Thyroid gland (tissue), 4 donors: ENCODE measurements at regions not wholly inside any gene's neighbourhood (a gene's known extent, or its start where the extent isn't known, plus 50 kb on each side); places are given as distances from the start of the nearest gene placed in this dataset.

ENCODE experiments used
- POLR2A ChIP-seq, 2 donors: fragments of 450-650 bp; IDR thresholded peaks; one replicate each; pipeline ENCODE4 v1.6.1; 2017; ENCODE audit warnings: antibody characterized with exemption in 2 of 2, mild to moderate bottlenecking in 2 of 2, moderate library complexity in 1 of 2
- TF ChIP-seq, protein P1 (sequence below), 6 experiments: fragments of 200-600 bp in 3 of 6; fragments of 450-650 bp in 3 of 6; sonication (generic) in 3 of 6; IDR thresholded peaks; one replicate each; pipeline ENCODE4 v1.5.1; 2016 to 2019; ENCODE audit warnings: antibody characterized with exemption in 6 of 6, mild to moderate bottlenecking in 2 of 6, inconsistent platforms in 1 of 6, moderate library complexity in 1 of 6

DNA sequence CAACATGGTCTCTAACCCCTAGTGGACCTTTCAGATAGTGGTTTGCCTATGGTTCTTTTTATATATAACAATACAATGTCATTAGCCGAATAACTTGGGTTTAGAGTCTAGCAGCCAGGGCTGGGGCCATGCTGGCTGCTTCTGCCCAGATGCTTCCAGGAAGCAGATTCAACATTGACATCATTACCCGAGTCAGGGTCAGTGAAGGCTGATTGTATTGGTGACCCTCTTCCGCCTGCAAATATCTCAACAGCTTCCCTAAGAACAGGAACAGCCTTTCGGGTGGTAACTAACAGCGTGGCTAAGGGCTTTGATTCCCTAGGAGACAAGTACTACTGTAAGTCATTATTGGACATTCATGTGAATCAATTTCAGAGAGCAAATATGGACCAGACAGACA is 476.4 kb downstream of the UQCRFS1 start:
- TF ChIP-seq, protein P1, sequence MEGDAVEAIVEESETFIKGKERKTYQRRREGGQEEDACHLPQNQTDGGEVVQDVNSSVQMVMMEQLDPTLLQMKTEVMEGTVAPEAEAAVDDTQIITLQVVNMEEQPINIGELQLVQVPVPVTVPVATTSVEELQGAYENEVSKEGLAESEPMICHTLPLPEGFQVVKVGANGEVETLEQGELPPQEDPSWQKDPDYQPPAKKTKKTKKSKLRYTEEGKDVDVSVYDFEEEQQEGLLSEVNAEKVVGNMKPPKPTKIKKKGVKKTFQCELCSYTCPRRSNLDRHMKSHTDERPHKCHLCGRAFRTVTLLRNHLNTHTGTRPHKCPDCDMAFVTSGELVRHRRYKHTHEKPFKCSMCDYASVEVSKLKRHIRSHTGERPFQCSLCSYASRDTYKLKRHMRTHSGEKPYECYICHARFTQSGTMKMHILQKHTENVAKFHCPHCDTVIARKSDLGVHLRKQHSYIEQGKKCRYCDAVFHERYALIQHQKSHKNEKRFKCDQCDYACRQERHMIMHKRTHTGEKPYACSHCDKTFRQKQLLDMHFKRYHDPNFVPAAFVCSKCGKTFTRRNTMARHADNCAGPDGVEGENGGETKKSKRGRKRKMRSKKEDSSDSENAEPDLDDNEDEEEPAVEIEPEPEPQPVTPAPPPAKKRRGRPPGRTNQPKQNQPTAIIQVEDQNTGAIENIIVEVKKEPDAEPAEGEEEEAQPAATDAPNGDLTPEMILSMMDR (IDR thresholded peaks at IDR 0.05) = no peak
- no peak for TF ChIP-seq POLR2A (IDR thresholded peaks at IDR 0.05)
